Cardiac fibroblast (primary cell): ENCODE measurements at regions not wholly inside any gene's neighbourhood (a gene's known extent, or its start where the extent isn't known, plus 50 kb on each side); places are given as distances from the start of the nearest gene placed in this dataset.

Experiments used
- DNase-seq, 2 donors: peaks; one replicate each; pipeline versions ENCODE4 v3.0.0 to v3.0.0-alpha.2; 2010; ENCODE audit warnings: low read depth in 2 of 2
- H3K4me3 ChIP-seq, 2 donors: replicated peaks in 1 of 2; 1 replicate in 1 of 2; 2 replicates in 1 of 2; pipeline ENCODE4 v1.5.1; 2011; ENCODE audit warnings: low read depth in 2 of 2, low read length in 2 of 2, mild to moderate bottlenecking in 2 of 2, moderate library complexity in 1 of 2
- CTCF ChIP-seq: IDR thresholded peaks from one replicate; pipeline ENCODE4 v1.5.1; 2011; ENCODE audit warnings: low read depth, mild to moderate bottlenecking, low read length, inconsistent platforms

DNA sequence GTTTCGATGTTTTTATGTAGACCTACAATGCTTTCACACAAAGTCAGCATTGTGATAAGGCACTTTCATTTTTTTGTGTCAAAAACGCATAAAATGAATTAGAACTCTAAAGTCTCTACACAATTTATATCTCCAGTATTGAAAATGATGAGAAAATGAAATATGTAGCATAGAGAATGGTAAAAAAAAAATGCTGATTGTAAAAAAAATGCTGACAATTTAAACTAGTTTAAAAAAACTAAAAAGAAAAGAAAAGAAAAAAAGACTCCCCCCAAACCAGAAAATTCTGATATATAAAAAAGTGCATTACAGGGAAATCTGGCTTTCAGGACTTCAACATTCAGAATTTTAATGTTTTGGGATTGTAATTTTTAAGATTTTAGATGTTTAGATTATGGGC, 148.1 kb downstream of the FZD1 start:
- H3K4me3 ChIP-seq: no peak overlapping the region
- no peak for DNase-seq
- no peak for TF ChIP-seq CTCF

- DNase-seq: no peak
- no peak for TF ChIP-seq CTCF
- no peak overlapping the region for H3K4me3 ChIP-seq
Measured at GRCh38 chr7:91414734-91415133, 150.5 kb downstream of the FZD1 start.

GRCh38 chr7:91416155-91416865, 152.1 kb downstream of the FZD1 start:
- no peak for TF ChIP-seq CTCF
- H3K4me3 ChIP-seq: no peak overlapping the region
- DNase-seq: no peak

DNA sequence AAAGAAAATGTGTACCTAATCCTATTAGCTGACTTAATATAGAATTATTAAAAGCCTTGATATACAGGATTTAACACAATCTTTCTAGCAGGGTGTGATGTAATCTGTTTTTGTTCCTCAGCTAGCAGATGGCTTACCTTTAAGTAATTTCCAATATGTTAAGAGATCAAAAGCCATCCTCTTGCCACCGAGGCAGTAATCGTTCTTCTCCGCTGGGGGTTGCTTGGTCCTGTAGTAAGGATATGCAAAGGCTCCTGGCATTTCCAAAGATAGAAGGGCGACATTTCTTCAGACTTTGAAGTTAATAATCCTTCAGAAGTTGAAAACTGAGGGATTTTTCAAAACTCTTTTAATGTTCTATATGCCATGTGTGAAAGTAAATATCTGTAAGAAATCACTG, 156.4 kb downstream of the FZD1 start:
- no peak for DNase-seq
- no peak for TF ChIP-seq CTCF
- no peak overlapping the region for H3K4me3 ChIP-seq

- H3K4me3 ChIP-seq: no peak overlapping the region
- DNase-seq: no peak
- TF ChIP-seq CTCF: no peak
Measured at GRCh38 chr7:91421018-91421417, 156.8 kb downstream of the FZD1 start.

GRCh38 chr7:91424371-91424770, 160.1 kb downstream of the FZD1 start:
- H3K4me3 ChIP-seq: no peak overlapping the region
- TF ChIP-seq CTCF: no peak
- DNase-seq: no peak

DNA sequence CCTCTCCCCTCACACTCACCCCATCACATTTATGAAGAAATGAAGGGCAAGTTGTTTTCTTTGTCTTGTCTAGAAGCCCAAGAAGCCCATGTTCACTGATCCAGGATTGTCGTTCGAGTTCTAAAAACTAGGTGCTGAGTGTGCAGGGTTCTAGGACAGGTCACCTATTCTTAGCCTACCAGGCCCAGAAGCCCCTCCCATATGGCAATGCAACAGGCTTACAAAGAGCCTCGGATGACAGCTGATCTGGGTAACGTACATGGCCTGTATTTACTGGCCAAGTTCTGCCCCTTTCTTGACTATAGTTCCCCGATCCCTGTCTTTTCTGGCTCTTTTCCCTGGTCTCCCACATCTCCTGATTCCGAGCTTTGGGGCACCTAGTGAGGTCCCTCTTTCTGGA, 160.9 kb downstream of the FZD1 start:
- TF ChIP-seq CTCF: no peak
- no peak for DNase-seq

More for the DNA sequence above, 160.9 kb downstream of the FZD1 start:
- no peak overlapping the region for H3K4me3 ChIP-seq
